Pancreas (tissue), 10 donors: ENCODE measurements at regions not wholly inside any gene's neighbourhood (a gene's known extent, or its start where the extent isn't known, plus 50 kb on each side); places are given as distances from the start of the nearest gene placed in this dataset.
A peak's percentile ranks its signal among the peaks of the same experiment; 100 is the strongest.

Source experiments
- ATAC-seq, 4 donors: fragments of 200-7000 bp; cut with Tn5 transposase; one replicate each; pipeline versions ENCODE4 v1.8.0 to v1.9.1; 2020; ENCODE audit warnings: mild to moderate bottlenecking in 4 of 4, moderate library complexity in 4 of 4
- DNase-seq, 6 donors: peaks; one replicate each; pipeline ENCODE4 v3.0.0-alpha.2; 2020
- FAIRE-seq: peaks from 2 replicates; lab custom pipeline; 2012; peaks lifted over from hg19 to GRCh38; lab: Jason Lieb, UNC
- H3K27ac ChIP-seq, 4 donors: fragments of 200-600 bp; sonication (generic); 1 replicate in 3 of 4; 2 replicates in 1 of 4; pipeline versions ENCODE4 v1.5.0 to v1.8.0; 2020
- H3K27me3 ChIP-seq, 4 donors: fragments of 200-600 bp; one replicate each; pipeline ENCODE4 v1.8.0; 2021
- H3K36me3 ChIP-seq, 3 donors: fragments of 200-600 bp; sonication (generic) in 1 of 3; one replicate each; pipeline versions ENCODE4 v1.5.0 to v1.8.0; 2020 to 2021
- H3K4me1 ChIP-seq, 3 donors: fragments of 200-600 bp; one replicate each; pipeline ENCODE4 v1.8.0; 2021
- H3K4me3 ChIP-seq, 4 donors: fragments of 200-600 bp; sonication (generic) in 2 of 4; one replicate each; pipeline versions ENCODE4 v1.5.0 to v1.8.0; 2020 to 2021
- H3K9me3 ChIP-seq, 4 donors: fragments of 200-600 bp; one replicate each; pipeline ENCODE4 v1.8.0; 2021
- WGBS, 2 donors: extraction: QIAGEN DNeasy Blood & Tissue Kit; methylation state at CpG; one replicate each; pipeline ENCODE4 v1.1.7; 2013; 5-methylcytosine and 5-hydroxymethylcytosine counted together
- intact Hi-C, 3 donors: fragments of 100-400 bp; cut with DNase I; formaldehyde crosslinking; loops; one replicate each; pipeline versions ENCODE4 v1.11.1 to v1.14.2; 2022
- TF ChIP-seq, protein P1 (sequence below), 4 donors: fragments of 200-600 bp; sonication (generic) in 3 of 4; IDR thresholded peaks; one replicate each; pipeline versions ENCODE4 v1.5.0 to v1.8.0; 2021; ENCODE audit warnings: antibody characterized with exemption in 4 of 4
- donor health status: healthy with polysubstance abuse.
- donor health status: DM: no; HTN: no; CAD: no; lungs with moderate emphysema.
- donor health status: DM: no; HTN: no; CAD: no.
- donor health status: control.
- donor health status: control.
- donor health status: Bipolar disorder and iron deficiency.
- donor health status: DM: yes; HTN: yes; CAD: no.
- donor health status: DM: no; HTN: no; CAD: no.
- donor health status: DM: no; HTN: no; CAD: no.
- donor health status: DM: yes; HTN: yes; CAD: no.

GRCh38 chr21:19702726-19703125 lies 1295.5 kb upstream of the NCAM2 start:
- Histone ChIP-seq H3K4me3 (no peak overlapping the region), H3K27ac (no peak overlapping the region), H3K9me3 (no peaks in the 10 kb centered on the region), H3K4me1 (peaks cover 0 to 9% (median 0%) of the 10 kb centered on the region in 3 donors), H3K27me3 (no peaks in the 10 kb centered on the region), H3K36me3 (no peaks in the 10 kb centered on the region)
- intact Hi-C loops = no loop called here
- TF ChIP-seq, protein P1, sequence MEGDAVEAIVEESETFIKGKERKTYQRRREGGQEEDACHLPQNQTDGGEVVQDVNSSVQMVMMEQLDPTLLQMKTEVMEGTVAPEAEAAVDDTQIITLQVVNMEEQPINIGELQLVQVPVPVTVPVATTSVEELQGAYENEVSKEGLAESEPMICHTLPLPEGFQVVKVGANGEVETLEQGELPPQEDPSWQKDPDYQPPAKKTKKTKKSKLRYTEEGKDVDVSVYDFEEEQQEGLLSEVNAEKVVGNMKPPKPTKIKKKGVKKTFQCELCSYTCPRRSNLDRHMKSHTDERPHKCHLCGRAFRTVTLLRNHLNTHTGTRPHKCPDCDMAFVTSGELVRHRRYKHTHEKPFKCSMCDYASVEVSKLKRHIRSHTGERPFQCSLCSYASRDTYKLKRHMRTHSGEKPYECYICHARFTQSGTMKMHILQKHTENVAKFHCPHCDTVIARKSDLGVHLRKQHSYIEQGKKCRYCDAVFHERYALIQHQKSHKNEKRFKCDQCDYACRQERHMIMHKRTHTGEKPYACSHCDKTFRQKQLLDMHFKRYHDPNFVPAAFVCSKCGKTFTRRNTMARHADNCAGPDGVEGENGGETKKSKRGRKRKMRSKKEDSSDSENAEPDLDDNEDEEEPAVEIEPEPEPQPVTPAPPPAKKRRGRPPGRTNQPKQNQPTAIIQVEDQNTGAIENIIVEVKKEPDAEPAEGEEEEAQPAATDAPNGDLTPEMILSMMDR (IDR thresholded peaks at IDR 0.05) = no peak
- no peak for DNase-seq
- FAIRE-seq = no peak
- ATAC-seq = no peak
- 36 to 37% methylated on average over 1 of the region's 1 CpG for WGBS, 2 donors

- ATAC-seq (no peak), DNase-seq (no peak), FAIRE-seq (no peak)
- TF ChIP-seq, protein P1 (IDR thresholded peaks at IDR 0.05) = no peak
- no peaks in the 10 kb centered on the region for H3K36me3 ChIP-seq
- H3K27ac ChIP-seq = no peak overlapping the region
- no peaks in the 10 kb centered on the region for H3K27me3 ChIP-seq
- intact Hi-C loops = no loop called here
- peaks cover 0 to 9% (median 0%) of the 10 kb centered on the region in 3 donors for H3K4me1 ChIP-seq
- no peaks in the 10 kb centered on the region for H3K9me3 ChIP-seq
- H3K4me3 ChIP-seq = no peak overlapping the region
These were observed 1293.4 kb upstream of the NCAM2 start for GRCh38 chr21:19704832-19705231.

DNA sequence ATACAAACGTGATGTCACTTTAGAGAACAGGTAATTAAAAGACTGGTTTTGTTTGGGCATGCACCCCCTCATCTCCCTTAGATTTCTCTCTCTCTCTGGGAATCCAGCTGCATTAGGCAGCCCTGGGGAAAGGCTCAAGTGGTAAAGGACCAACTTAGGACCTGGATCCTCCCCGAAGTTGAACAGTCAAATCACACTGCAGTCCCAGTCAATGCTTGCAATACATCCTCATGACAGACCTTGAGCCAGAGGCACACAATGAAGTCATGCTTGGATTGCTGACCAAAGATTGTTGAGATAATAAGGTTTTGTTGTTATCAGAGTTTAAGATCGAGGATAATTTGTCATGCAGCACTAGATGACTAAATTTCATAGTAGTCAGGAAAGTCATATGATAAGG lies 1285.8 kb upstream of the NCAM2 start:
- TF ChIP-seq, protein P1 (IDR thresholded peaks at IDR 0.05) = no peak
- DNase-seq (no peak), FAIRE-seq (no peak), ATAC-seq (no peak)
- no peaks in the 10 kb centered on the region for H3K36me3 ChIP-seq
- intact Hi-C loops = no loop called here
- H3K4me3 ChIP-seq = no peak overlapping the region
- H3K4me1 ChIP-seq = peaks cover 0 to 13% (median 4%) of the 10 kb centered on the region in 3 donors
- WGBS, 2 donors = 81 to 86% methylated on average over 3 of the region's 3 CpGs
- no peak overlapping the region for H3K27ac ChIP-seq
- H3K27me3 ChIP-seq = no peaks in the 10 kb centered on the region
- H3K9me3 ChIP-seq = no peaks in the 10 kb centered on the region

- peak; percentile 32 for FAIRE-seq
- Histone ChIP-seq H3K9me3 (no peaks in the 10 kb centered on the region), H3K36me3 (no peaks in the 10 kb centered on the region), H3K27me3 (no peaks in the 10 kb centered on the region), H3K27ac (no peak overlapping the region), H3K4me3 (no peak overlapping the region), H3K4me1 (peaks cover 0 to 13% (median 4%) of the 10 kb centered on the region in 3 donors)
- TF ChIP-seq, protein P1 (IDR thresholded peaks at IDR 0.05) = no peak
- peak; percentile 48 to 87 (median 74) for ATAC-seq
- intact Hi-C loops = no loop called here
- no peak for DNase-seq
These were observed 1284.9 kb upstream of the NCAM2 start for GRCh38 chr21:19713313-19713712.

- no peaks in the 10 kb centered on the region for H3K27me3 ChIP-seq
- H3K9me3 ChIP-seq = no peaks in the 10 kb centered on the region
- TF ChIP-seq, protein P1 (IDR thresholded peaks at IDR 0.05) = no peak
- H3K4me1 ChIP-seq = no peaks in the 10 kb centered on the region
- H3K4me3 ChIP-seq = no peak overlapping the region
- no peaks in the 10 kb centered on the region for H3K36me3 ChIP-seq
- no peak for FAIRE-seq
- no peak for DNase-seq
- no peak for ATAC-seq
- no peak overlapping the region for H3K27ac ChIP-seq
- WGBS, 2 donors = 74 to 96% methylated on average over 1 of the region's 1 CpG
- intact Hi-C loops = no loop called here
These were observed 1274.1 kb upstream of the NCAM2 start for GRCh38 chr21:19724081-19724480.
